SK-MEL-5 (cell line): ENCODE measurements at regions not wholly inside any gene's neighbourhood (a gene's known extent, or its start where the extent isn't known, plus 50 kb on each side); places are given as distances from the start of the nearest gene placed in this dataset.
A peak's percentile ranks its signal among the peaks of the same experiment; 100 is the strongest.

Source experiments
- DNase-seq: peaks from one replicate; pipeline ENCODE4 v3.0.0-alpha.2; 2016; ENCODE audit warnings: low read depth, low spot score
- in situ Hi-C: cut with HindIII; loops from 2 replicates; pipeline ENCODE4 v1.10.0; 2016; ENCODE audit warnings: low sequenced_read_pairs, high pct_unique_total_duplicates, low pct_unique_long_range_greater_than_20kb

GRCh38 chr11:30753994-30754393 lies 167.8 kb upstream of the MPPED2 start:
- in situ Hi-C loops, result no loop called here
- no peak for DNase-seq

GRCh38 chr11:30753504-30753903 lies 167.4 kb upstream of the MPPED2 start:
- no peak for DNase-seq
- in situ Hi-C loops, result no loop called here

GRCh38 chr11:30749268-30749667 lies 163.1 kb upstream of the MPPED2 start:
- no peak for DNase-seq
- in situ Hi-C loops, result no loop called here

GRCh38 chr11:30741039-30741550 lies 154.9 kb upstream of the MPPED2 start:
- in situ Hi-C loops, result no loop called here
- DNase-seq, result no peak

- no peak for DNase-seq
- in situ Hi-C loops, result no loop called here
These were observed 153.9 kb upstream of the MPPED2 start for GRCh38 chr11:30740091-30740490.

GRCh38 chr11:30735946-30736345 lies 149.8 kb upstream of the MPPED2 start:
- in situ Hi-C loops, result no loop called here
- DNase-seq, result peak; percentile 21

GRCh38 chr11:30733748-30734147 lies 147.6 kb upstream of the MPPED2 start:
- in situ Hi-C loops, result no loop called here
- no peak for DNase-seq

GRCh38 chr11:30730011-30730410 lies 143.9 kb upstream of the MPPED2 start:
- in situ Hi-C loops, result no loop called here
- DNase-seq, result peak; percentile 69

- in situ Hi-C loops, result no loop called here
- DNase-seq, result no peak
These were observed 143.1 kb upstream of the MPPED2 start for GRCh38 chr11:30729187-30729713.

- in situ Hi-C loops, result no loop called here
- DNase-seq, result no peak
These were observed 139.6 kb upstream of the MPPED2 start for GRCh38 chr11:30725645-30726195.

- in situ Hi-C loops, result no loop called here
- DNase-seq, result no peak
These were observed 138.1 kb upstream of the MPPED2 start for GRCh38 chr11:30724274-30724673.

- in situ Hi-C loops, result no loop called here
- no peak for DNase-seq
These were observed 133.2 kb upstream of the MPPED2 start for GRCh38 chr11:30719371-30719770.

GRCh38 chr11:30717641-30718040 lies 131.5 kb upstream of the MPPED2 start:
- in situ Hi-C loops, result no loop called here
- no peak for DNase-seq

GRCh38 chr11:30717009-30717408 lies 130.9 kb upstream of the MPPED2 start:
- DNase-seq, result no peak
- in situ Hi-C loops, result no loop called here

GRCh38 chr11:30712749-30713148 lies 126.6 kb upstream of the MPPED2 start:
- in situ Hi-C loops, result no loop called here
- DNase-seq, result no peak

- DNase-seq, result peak; percentile 93
- in situ Hi-C loops, result no loop called here
These were observed 124.1 kb upstream of the MPPED2 start for GRCh38 chr11:30710221-30710620.

GRCh38 chr11:30707110-30707509 lies 121.0 kb upstream of the MPPED2 start:
- in situ Hi-C loops, result no loop called here

GRCh38 chr11:30705913-30706675 lies 119.9 kb upstream of the MPPED2 start:
- peak; percentile 28 for DNase-seq
- in situ Hi-C loops, result no loop called here

More at GRCh38 chr11:30707110-30707509, 121.0 kb upstream of the MPPED2 start:
- no peak for DNase-seq

- in situ Hi-C loops, result no loop called here
- no peak for DNase-seq
These were observed 112.3 kb upstream of the MPPED2 start for GRCh38 chr11:30698425-30698824.
